ENCODE measurements at regions not wholly inside any gene's neighbourhood (a gene's known extent, or its start where the extent isn't known, plus 50 kb on each side); places are given as distances from the start of the nearest gene placed in this dataset.

DNA sequence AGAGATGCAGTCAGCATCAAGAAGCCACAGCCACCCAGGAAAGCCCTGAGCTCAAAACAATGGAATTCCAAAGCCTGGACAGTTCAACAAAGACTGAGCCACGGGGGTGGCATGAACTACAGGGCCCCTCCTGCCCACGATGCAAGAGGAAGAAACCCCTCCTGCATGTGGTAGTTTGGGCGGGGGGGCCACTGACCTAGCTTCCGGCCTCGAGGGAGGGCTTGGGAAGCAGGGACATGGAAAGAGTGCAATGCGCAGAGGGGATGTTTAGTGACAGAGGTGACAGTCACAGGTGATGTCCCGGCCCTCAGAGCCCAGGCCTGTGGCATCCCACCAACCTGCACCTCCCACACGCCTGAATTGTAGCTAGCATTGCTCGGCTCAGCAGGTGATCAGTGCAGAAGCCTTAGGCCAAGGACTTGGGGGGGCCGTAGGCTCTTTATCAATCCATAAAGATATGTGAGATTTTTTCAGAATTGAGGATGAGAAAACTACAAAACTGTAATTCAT, 318.8 kb downstream of the TEX29 start:
- no peak for TF ChIP-seq EZH2phosphoT487 (IDR thresholded peaks at IDR 0.05; ENCODE audit: borderline replicate concordance)
- TF ChIP-seq, protein P1, sequence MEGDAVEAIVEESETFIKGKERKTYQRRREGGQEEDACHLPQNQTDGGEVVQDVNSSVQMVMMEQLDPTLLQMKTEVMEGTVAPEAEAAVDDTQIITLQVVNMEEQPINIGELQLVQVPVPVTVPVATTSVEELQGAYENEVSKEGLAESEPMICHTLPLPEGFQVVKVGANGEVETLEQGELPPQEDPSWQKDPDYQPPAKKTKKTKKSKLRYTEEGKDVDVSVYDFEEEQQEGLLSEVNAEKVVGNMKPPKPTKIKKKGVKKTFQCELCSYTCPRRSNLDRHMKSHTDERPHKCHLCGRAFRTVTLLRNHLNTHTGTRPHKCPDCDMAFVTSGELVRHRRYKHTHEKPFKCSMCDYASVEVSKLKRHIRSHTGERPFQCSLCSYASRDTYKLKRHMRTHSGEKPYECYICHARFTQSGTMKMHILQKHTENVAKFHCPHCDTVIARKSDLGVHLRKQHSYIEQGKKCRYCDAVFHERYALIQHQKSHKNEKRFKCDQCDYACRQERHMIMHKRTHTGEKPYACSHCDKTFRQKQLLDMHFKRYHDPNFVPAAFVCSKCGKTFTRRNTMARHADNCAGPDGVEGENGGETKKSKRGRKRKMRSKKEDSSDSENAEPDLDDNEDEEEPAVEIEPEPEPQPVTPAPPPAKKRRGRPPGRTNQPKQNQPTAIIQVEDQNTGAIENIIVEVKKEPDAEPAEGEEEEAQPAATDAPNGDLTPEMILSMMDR (conservative IDR thresholded peaks at IDR 0.05; ENCODE audit: low read length), result no peak

Measured in Loucy (cell line).